Stimulated activated CD4-positive, alpha-beta T cell treated with anti-CD3 and anti-CD28 coated beads, Interleukin-1b, Interleukin-23, amount 100 ng/mL, for 48 hours (primary cell): ENCODE measurements at regions not wholly inside any gene's neighbourhood (a gene's known extent, or its start where the extent isn't known, plus 50 kb on each side); places are given as distances from the start of the nearest gene placed in this dataset.

Experiments used
- DNase-seq: peaks from one replicate; pipeline ENCODE4 v3.0.0-alpha.2; 2020

DNA sequence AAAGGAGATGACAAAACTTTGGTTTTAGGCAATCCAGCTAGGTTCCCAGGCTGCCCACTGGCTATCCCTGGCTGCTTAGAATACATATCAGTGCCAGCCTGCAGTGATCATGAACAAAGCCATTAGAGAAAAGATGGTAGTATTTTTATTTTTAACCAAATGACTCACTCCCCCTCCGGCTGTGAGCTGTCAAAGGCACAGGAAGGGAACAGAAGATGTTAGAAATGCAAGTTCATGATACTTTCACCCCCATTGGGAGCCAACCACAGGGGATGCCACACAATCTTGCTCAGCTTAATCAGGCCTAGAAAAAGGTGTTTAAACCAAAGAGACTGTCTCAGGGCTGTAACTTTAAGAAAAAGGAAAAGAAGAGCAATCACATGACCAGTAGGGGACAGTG lies 70.3 kb upstream of the ASTN2 start:
- no peak for DNase-seq

DNA sequence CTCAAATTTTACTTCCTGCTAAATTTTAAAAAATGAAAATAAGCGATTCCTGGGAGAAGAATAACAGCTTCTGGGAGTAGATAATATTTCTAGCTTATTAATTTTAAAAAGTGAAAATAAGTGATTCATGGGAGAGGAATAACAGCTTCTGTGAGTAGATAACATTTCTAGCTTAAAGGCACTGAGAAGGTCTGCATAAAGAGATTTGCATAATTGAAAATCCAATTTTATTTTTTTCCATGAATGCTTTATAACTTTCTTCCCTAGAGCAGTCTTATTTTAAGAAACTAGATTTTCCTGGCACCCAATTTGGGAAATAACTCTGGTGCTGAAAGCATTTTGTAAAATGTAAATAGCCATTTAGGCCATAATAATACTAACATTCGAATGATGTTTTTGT lies 65.9 kb upstream of the ASTN2 start:
- DNase-seq = no peak

DNA sequence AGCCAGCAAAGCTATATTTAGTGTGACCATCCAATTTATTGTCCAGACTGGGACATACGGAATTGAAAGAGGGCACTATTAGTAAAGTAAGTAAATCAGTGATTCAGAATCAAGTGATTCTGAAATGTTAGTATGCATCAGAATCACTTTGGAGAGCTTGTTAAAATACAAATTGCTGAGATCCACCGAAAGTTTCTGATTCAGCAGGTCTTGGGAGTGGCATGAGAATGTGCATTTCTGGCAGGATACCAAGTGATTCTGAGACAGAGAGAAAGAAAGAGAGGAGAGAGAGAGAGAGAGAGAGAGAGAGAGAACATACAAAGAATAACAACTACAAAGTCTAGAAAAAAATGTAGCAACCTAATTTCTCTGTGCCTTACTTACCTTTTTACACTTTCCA lies 65.4 kb upstream of the ASTN2 start:
- DNase-seq = no peak

DNA sequence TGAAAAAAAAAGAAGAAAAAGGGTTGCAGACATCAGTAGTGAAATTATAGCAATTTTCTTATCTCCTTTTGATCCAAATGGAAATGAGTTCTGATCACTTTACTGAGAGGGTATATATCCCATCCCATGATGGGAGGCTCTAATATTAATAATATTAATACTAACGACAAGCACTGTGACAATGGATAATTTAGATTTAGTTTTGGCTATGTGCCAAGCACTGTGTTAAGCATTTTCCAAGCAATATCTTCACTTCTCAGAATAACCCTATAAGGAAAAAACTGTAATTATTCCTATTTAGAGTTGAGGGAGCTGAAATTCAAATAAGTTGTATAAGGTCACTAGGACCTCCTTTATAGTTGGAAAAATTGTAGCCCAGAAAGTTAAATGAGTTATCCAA lies 58.4 kb upstream of the ASTN2 start:
- DNase-seq = no peak

DNA sequence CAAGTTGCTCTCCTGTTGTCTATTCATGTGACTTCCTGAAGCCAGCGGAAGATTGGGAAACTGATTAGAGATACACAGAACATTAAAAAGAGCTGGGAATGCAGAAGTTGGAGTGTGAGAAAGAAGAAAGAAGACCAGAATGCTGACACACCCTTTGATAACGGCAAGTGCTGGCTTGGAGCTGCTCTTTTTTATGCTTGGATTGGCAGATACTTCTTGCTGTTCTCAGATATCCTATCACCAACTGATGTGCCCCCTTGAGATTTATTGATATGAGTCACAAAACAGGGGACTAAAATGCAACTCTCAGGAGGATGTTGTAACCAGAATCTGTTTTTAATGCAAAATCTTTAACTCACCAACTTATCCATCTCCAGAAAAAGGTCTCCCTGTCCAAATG lies 56.0 kb upstream of the ASTN2 start:
- no peak for DNase-seq

DNA sequence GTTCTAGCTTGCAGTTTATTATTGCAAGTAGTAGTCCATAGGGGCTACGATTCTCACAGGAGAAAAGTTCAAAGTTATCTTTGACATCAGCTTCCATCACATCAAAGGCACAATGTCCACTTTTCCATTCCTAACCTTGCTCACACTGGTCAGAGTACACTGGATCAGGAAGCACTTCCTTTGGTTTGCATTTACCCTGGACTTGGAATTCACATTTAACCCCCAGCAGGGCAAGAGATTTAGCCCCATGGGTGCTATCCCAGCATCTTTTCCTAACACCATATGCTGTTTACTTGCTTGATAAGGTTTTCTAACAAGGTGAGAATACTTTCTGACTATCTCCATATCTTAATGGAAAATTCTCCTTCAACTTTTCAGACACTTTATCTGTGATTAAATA lies 55.6 kb upstream of the ASTN2 start:
- no peak for DNase-seq

DNA sequence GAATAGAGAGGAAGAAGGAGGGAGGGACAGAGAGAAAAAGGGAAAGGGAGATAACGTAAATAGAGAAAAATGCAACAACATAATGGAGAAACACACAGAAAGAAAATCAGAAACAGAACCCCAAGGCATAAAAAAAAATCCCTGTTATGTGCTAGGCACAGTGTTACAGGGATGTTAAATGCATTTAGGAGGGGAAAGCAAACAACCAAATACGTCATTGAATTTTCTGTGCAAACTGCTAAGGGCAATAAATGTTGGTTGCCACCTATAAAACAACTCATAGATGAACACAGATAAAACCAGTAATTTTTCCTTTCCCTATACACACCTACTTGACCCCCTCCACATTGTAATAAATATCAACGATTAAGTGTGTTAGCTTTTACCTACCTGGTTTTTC lies 51.3 kb upstream of the ASTN2 start:
- DNase-seq = no peak

DNA sequence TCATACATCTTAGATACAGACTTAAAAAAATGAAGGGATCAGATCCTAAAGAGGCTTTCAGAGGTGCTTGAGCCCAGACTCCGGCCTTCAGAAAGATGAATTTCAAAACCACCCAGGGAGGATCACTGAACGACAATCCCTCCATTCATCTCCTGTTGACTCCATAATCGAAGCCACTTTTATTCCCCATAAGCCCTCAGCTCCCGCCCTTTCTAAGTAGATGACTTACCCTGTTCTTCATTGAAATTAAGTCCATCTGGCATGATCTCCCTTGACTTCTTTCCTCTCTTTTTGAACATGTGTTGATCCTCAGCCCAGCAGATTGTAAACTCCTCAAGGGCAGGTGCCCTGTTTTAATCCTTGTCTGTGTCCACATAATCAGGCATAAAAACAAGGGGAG lies 50.8 kb upstream of the ASTN2 start:
- DNase-seq = no peak

DNA sequence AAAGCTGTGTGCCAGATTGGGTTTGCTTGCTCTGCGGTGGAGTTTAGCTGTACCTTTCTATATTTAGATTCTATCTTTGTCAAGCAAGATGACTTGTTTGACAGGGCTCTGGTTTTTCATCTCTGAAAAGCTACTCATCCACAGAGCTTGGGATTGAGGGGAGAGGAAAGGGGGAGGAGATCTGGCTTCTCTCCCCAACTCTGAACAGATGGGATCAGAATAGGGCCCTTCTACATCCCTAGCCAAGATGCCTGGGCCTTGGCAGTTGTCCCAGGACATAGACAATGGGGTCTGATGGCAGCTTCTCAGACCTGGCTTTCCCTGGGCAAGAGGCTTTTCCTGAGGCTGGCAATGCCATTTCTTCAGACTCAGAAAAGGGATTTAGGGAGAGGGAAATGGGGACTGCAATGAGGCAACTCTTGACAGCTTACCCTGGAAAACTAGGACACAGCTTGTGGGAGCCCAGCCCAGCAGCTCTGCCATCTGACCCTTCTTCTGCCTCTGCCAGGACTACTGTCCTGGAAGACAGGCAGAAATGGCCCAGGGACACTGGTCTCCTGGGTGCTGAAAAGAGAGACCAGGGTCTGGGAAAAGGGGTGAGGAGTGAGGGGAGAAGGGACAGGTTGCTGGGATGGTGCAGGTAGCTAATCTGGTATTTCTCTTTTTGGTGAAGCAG lies 50.2 kb upstream of the ASTN2 start:
- DNase-seq = no peak
